Non-pigmented ciliary epithelial cell (primary cell): ENCODE measurements at regions not wholly inside any gene's neighbourhood (a gene's known extent, or its start where the extent isn't known, plus 50 kb on each side); places are given as distances from the start of the nearest gene placed in this dataset.
"Not testable (repeated sequence)": the region's sequence is repeated elsewhere in the genome, so short reads cannot be mapped to it uniquely, and the experiment has no call there.

Source experiments
- DNase-seq: peaks from one replicate; pipeline ENCODE4 v3.0.0-alpha.2; 2010; ENCODE audit warnings: low read depth

- not testable (repeated sequence) for DNase-seq
These were observed 126.5 kb upstream of the NBPF9 start for GRCh38 chr1:149229813-149230212.

DNA sequence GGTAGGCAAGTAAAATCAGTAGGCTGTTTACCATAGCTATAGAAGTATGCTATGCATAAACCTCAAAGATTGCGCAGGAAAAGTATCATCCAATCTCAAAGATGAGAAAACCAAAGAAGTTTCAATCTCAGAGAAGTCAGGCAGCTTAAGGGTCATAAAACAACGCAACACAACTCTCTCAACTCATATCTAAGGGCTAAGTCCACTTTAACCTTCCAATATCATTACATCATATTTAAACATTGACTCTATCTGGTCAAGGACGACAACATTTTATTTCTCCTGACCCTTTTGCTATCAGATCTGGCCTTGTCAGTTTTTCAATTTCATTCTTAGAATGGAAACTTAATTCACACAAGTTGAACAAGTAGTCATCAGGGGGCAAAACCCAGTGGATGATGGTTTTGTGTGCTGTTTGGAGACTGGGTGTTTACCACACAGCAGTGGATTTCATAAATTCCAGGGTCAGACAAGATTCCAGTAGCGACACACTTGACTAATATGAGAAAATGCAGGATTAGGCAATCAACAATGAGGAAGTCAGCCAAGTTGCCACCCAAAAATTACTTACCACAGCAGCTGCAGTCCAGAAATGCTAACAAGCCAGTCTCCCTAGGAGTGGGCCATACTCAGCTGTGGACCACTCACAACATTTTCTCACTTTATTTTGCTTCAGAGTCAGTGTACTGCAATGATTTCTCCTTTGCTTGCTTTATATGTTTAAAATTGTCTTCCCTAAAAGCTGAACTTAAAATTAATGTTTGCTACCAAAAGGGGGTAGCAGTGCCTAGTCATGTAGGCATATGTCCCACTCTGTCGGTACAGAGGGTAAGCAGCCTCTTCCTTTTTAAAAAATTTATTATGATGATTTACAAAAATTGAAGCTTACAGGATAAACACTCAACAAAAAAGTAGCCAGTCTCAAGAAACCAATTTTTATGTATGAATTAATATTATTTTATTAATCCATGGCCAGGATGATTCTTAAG is 131.9 kb upstream of the NBPF9 start:
- DNase-seq, result not testable (repeated sequence)

DNA sequence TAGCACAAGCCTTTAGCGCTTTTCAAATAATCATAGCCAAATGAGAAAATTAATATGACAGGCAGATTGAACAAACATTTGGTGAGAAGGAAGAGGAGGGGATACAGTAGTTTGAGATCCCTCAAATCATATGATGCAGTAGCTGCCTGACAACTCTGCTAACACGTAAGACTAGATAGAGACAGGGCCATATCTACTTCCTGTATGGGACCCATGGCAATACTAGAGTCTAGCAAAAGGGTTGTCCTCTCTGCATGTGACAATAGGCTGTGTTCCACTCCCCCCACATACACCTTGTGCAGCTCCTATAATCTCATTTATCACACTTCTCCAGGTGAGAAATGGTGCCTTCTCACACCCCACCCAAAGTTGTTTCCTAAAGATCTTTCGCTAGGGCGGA is 134.2 kb upstream of the NBPF9 start:
- DNase-seq, result not testable (repeated sequence)

DNA sequence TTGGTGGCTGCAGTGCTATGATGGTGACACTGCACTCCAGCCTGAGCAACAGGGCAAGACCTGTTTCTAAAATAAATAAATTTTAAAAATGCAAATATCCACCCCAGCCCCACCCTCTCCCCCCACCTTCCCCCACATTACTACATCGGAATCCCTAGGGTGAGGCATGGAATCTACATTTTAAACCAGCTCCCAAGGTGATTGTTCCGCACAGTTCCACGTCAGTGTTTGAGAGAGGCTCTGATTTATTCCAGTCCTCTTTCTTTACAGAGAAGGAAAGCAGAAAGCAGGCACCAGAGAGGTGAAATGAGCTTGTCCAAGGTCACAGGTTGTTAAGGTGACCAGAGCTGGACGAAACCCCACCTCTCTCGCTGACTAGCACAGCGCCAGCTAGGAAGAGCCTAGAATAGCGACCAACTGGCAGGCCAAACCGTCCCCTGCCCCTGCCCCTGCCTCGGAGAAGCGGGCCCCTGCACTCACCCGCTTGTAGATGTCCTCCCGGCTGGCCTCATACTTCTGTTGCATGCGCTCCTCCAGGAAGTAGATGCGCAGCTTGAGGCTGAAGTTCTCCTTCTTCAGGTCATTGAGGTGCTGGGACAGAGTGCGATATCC is 136.7 kb upstream of the NBPF9 start:
- DNase-seq, result not testable (repeated sequence)

DNA sequence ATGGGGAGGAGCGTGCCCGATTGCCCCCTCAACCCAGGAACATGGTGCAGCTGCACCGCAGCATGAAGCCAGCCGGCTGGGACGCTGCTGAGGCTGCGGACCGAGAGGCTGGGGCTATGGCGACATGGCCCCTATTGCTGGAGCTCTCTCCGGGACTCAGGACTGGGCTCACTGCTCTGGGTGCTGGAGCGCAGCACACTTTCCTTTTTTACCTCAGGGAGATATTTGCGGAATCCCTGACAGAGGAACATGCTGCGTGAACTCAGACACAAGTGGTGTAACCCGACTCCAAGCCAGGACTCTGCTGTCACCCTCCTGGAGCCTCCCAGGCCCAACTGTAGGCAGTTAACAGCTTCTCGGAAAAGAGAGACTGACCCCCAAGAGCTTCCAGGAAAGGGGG is 137.2 kb upstream of the NBPF9 start:
- not testable (repeated sequence) for DNase-seq

GRCh38 chr1:149241272-149241671 is 137.9 kb upstream of the NBPF9 start:
- DNase-seq, result not testable (repeated sequence)

GRCh38 chr1:149243572-149243971 is 140.2 kb upstream of the NBPF9 start:
- DNase-seq, result not testable (repeated sequence)

DNA sequence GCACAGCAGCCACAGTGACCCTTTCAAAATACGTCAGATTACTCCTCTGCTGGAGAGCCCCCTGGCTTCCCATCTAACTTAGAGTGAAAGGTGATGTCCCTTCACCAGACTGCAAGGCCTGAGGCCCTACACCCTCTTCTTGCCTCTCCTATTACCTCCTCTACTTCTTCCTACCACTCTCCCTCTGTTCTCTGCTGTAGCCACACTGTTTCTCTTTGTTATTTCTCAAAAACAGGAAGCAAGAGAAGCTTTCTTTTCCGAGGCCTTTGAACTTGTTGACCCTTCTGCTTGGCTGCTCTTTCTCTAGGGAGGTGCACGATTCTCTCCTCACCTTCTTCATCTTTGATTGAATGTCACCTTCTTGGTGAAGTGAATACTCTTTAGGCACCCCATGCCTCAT is 141.3 kb upstream of the NBPF9 start:
- DNase-seq, result not testable (repeated sequence)

DNA sequence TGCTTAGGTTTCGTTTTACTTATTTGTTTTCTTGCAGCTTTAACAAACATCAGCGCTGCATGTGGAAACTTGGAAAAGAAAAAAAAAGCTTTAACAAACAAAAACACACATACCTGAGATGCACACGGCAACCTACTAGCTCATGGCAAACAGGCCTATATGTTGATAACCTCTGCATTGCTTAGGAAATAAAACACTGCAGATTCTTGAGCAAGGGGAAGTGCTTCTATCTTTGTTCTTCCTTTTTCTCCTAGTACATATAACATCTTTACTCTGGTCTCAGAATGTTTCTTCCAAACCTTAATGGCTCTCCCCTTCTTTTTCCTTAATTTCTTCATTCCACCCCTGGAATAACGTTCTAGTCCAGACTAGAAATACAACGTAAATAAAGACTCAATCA is 142.9 kb upstream of the NBPF9 start:
- not testable (repeated sequence) for DNase-seq

DNA sequence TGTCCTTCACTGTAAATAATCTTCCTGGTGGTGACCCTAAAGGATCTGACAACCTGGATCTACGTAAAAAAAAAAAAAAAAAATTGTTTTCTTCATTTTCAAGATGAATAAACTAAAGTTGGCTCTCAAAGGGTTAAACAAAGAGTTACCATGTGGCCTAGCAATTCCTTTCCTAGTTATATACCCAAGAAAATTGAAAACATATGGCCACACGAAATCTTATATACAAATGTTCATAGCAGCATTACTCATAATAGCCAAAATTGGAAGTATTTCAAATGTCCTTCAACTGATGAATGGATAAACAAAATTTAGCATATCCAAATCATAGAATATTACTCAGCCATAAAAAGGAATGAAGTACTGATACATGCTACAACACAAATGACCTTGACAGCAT is 145.3 kb upstream of the NBPF9 start:
- DNase-seq, result not testable (repeated sequence)

DNA sequence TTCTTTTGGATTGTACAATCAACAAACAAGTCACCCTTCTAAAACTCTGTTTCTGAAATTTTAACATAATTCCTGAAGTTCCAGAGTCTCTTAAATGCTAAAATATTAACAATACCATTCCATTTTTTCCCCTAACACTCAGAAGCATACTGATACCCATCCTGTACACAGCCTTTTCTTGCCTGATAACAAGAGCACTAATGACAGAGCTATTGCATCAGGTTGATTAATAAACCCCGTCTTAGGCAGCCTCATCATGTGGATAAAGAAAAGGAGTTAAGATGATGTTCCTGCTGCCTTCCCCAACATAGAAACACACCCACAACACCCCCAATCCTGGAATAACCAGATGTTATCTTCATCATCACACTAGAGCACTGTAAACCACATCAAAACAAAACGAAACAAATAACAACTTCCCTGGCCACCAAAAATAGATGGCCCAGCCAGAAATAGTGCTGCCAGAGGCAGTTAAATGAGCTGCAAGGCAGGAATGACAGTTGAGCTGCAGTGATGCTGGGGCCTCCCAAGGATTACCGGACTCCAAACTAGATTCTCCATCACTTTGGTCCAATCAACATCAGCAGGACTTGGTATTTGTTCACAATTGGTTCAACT is 146.6 kb upstream of the NBPF9 start:
- not testable (repeated sequence) for DNase-seq

- not testable (repeated sequence) for DNase-seq
These were observed 151.8 kb upstream of the NBPF9 start for GRCh38 chr1:149254894-149255847.

GRCh38 chr1:149260284-149260683 is 156.9 kb upstream of the NBPF9 start:
- DNase-seq, result not testable (repeated sequence)

DNA sequence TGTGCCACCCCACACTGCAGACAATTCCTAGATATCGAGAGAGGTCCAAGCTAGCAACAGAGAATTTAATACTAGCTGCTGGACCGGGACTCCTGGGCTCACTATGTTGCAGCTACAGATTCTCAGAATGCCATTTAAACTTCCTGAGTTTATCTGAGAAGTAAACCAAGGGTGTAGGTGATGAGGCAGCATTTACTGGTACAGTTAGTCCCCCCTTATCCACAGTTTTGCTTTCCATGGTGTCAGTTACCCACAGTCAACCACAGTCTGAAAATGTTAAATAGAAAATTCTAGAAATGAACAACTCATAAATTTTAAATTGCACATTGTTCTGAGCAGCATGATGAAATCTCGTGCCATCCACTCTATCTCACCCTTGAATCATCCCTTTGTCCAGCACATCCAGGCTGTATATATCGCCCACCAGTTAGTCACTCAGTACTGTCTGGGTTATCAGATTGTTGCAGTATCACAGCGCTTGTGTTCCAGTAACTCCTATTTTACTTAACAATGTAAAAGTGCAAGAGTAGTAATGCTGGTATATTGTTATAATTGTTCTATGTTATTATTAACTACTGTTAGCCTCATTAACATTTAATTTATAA is 157.5 kb upstream of the NBPF9 start:
- DNase-seq, result not testable (repeated sequence)

GRCh38 chr1:149267287-149267686 is 163.9 kb upstream of the NBPF9 start:
- DNase-seq, result not testable (repeated sequence)

DNA sequence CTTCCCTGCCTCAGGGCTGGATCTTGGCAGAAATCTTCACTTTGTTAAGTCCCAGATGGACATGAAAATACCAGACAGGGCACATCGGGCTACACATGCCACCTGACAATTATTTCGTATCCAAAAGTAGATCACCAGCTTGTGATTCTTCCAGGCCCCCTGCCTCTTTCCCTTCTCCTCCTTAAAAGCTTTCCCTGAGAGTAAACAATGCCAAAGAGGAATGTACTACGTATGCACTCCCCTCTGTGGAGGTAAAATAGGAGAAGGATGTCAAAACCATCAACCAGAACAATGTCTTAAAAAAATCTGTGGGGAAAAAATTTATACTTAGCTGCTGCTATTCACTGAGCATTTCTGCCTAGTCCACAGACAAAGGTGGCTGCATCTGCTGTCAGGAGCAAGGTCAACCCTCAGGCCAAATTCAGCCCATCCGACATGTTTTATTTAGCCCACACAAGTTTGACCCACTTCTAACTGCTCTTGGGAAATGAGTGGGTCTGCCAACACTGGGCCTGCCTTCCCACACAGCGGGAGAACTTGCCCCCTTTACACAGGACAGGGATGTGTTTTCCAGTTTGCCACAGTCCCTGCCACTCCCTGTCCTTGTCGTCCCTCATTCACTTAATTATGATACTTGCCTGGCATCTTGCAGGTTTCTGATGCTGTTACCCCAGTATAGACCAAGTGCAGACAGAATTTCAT is 165.8 kb upstream of the NBPF9 start:
- DNase-seq, result not testable (repeated sequence)

GRCh38 chr1:149269833-149270232 is 166.5 kb upstream of the NBPF9 start:
- not testable (repeated sequence) for DNase-seq

DNA sequence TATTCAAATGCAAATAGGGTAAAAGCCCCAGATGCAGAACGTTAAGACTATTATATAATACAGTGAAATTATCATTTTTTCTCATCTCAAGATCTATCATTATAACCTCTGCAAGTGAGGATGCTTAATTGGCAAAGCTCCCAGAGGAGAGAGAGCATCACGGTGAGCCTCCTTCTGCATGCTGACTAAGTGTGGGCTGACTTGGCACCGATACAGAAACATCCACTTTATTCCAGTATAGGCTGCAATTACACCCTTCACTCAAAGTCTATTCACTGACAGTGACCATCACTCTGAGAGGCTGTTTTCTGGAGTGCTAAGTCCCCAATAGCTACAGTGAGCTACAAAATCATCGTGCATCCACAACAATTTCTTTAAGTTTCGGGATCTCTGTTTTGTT is 171.1 kb upstream of the NBPF9 start:
- not testable (repeated sequence) for DNase-seq

GRCh38 chr1:149275802-149276201 is 172.5 kb upstream of the NBPF9 start:
- DNase-seq, result not testable (repeated sequence)

- not testable (repeated sequence) for DNase-seq
These were observed 173.1 kb upstream of the NBPF9 start for GRCh38 chr1:149276496-149276895.
